GM21390 (cell line): ENCODE measurements at regions not wholly inside any gene's neighbourhood (a gene's known extent, or its start where the extent isn't known, plus 50 kb on each side); places are given as distances from the start of the nearest gene placed in this dataset.
"Not testable (repeated sequence)": the region's sequence is repeated elsewhere in the genome, so short reads cannot be mapped to it uniquely, and the experiment has no call there.

ENCODE experiments used
- ATAC-seq: cut with Tn5 transposase; IDR thresholded peaks from one replicate; pipeline ENCODE4 v1.9.1; 2021; ENCODE audit not compliant: unreplicated experiment

DNA sequence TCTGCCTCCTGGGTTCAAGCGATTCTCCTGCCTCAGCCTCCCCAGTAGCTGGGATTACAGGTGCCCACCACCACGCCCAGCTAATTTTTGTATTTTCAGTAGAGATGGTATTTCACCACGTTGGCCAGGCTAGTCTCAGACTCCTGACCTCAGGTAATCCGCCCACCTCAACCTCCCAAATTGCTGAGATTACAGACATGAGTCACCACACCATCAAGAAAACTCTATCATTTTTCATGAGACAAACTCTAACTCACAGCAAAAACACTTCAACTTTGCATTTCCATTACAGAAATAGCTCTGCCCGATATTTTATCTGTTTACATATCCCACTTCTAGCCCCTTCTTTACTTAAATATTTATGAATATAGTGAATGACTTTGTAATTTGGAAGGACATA is 561.1 kb downstream of the TMX3 start:
- not testable (repeated sequence) for ATAC-seq

DNA sequence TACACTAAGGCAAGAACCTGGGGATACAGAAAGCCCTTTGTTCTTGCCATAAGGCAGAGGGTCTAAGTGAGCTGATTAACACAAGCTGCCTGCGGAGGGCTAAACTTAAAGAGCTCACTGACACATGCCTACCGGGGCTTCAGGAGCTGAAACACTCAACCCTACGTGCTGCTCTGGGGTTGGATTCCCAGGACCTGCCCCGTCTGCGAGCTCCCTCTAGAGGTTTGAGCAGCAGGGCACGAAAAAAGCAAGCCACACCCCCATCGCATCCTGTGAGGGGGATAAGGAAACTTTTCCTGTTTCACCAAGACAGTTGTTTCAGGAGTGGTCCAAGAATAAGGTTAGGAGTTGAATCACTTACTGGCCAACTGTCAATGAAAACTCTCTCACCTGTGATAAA is 562.1 kb downstream of the TMX3 start:
- ATAC-seq, result no peak

DNA sequence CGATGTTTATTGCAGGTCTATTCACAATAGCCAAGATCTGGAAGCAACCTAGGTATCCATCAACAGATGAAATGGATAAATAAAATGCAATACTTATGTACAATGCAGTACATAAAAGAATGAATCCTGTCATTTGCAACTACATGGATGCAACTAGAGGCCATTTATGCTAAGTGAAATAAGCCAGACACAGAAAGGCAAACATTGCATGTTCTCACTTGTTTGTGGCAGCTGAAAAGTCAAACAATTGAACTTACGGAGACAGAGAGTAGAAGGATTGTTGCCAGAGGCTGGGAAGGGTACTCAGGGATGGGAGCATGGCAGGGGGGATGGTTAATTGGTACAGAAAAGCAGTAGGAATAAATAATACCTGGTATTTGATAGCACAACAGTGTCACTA is 563.9 kb downstream of the TMX3 start:
- ATAC-seq, result no peak

DNA sequence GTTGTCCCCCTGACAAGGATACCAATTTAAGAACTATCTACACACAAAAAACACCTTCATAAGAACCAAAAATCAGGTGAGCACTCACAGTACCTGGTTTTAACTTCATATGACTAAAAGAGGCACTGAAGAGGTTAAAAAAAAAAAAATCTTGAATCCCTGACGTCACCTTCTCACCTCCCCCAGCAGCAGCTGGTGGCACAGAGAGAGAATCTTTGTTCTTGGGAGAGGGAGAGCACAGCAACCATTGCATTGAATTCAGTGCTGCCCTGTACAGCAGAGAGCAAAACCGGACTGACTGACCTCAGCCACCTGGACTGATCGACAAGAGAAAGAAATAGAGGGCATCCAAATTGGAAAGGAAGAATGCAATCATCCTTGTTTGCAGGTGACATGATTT is 566.0 kb downstream of the TMX3 start:
- no peak for ATAC-seq

DNA sequence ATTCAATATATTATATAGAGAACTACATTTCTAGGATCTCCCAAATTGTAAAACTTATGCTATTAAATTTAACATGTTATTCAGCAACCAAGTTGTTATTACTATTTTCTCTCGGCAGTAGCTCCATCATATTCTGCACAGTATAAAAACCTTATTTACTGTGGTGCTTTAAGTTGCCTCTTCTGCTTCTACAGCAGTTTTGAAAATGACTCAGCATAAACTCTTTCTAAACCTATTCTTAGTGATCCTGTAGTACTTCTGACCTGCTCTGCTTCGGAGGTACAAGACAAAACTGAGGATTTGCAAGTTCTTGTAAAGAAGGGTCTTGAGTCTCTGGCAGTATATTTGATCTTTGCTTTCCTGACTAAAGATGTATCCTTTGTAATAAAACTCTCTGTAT is 567.2 kb downstream of the TMX3 start:
- no peak for ATAC-seq

DNA sequence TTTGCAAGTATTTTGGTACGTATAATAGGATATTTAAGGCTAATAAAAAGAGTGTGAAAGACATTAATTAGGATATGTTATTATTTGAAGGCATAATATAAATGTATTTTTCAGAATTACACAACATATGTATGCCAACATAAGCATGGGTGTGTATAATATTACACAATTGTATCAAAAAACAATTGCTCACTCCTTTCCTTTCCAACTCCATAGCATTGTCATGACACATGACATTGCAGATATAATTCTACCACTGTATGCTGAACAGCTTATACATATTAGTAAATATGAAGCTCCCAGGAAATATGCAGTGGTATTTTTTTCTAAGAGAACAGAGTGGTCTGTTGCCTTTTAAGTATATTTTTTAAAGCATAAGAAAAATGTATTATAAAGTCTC is 593.1 kb downstream of the TMX3 start:
- ATAC-seq, result no peak

DNA sequence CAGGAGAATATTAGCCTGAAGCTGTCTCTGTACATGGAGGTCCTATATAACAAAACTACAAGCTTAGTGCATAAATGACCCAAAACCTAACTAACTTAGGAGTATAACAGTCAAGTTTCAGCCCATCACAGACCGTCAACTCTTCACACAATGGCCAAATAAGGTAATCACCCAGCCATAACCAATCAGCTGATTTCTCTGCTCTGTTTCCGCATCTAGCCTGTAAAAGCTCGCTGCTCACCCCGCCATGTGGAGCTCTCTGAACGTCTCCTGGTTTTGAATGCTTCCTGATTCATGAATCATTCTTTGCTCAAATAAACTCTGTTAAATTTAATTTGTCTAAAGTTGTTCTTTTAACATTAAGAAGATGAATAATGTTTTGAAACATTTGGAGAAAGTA is 593.6 kb downstream of the TMX3 start:
- no peak for ATAC-seq

DNA sequence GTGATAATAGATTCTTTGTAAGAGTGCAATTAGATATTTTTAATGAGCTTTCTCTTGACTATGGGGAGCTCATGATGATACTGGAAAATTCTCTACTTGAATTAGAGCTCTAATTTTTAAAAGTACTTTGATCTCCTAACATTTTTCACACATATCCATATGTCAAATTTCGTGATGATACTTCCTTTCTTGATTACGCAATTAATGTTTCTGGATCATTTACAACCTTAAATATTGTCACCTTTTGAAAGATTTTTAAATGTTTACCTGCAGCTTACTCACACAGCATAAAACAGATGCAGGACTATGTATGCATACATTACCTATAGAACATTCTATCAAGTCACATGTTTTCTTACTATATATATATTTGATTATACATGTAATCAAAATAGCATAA is 598.5 kb upstream of the DSEL start:
- no peak for ATAC-seq

DNA sequence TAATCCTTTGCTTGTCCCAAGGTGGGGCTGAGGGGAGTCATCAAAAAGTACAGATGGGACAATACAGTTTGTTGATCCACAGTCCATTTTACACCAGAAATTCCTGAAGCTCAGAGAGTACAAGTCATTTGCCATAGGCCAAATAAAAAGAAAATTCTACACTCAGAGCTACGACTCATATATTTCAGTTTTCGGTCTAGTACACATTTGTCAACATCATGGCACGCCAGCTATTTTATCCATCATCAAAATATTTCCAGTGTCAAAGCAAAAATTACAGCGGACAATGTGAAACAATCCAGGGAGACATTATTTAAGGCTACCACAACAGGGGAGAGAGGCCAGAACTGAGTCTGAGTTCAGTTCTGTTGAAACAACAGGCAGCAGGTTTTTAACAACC is 587.5 kb upstream of the DSEL start:
- no peak for ATAC-seq

DNA sequence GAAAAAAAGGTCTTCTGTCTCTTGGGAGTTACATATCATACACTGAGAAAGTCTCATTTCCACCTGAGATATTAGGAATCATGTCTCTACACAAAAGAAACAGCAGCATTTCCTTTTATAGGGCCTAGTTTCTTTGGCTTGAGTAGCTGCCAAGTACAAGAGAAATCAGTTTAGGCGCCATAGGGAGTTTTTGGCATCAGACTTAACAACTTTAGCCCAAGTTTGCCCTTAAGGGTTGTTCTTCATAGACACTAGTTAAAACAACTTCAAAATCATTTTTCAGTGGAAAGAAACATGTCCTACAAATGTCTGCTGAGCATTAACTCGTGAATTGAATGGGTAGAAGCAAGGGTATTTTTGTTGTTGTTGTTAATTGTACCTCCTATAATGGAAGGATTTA is 587.0 kb upstream of the DSEL start:
- ATAC-seq, result no peak

DNA sequence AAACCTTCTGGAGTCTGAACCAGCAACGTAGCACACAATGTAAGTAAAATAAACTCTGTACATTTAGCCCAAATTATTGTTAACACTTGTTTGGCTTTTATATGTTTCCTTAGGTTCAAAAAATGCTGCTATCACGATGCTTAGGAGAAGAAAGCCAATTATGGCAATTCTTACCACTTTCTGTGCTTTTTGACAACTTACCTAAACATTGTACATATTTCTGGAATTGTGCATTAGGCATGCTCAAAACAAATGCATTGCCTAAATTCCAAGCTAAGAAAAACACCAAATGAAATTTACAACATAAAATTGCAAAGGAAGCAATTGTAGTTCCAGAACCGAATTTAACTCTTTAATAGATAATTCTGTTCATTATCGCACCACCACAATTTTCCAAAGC is 585.6 kb upstream of the DSEL start:
- ATAC-seq, result no peak

DNA sequence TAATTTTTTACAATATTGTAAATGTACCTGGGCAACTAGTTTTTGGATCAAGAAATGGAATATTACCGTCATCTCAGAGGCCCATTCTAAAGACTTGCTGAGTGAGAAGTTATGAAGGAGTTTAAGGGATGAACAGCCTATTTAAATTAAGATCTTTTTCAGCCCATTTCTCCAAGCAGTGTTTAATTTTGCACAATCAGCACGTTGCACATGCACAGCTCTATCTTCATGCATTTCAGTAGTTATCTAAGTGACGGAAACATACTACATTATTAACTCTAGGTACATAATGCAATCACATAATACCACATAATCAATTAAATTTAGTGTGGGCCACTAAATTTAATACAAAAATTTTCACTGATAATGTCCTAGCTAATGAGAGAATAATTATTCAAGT is 582.1 kb upstream of the DSEL start:
- no peak for ATAC-seq

DNA sequence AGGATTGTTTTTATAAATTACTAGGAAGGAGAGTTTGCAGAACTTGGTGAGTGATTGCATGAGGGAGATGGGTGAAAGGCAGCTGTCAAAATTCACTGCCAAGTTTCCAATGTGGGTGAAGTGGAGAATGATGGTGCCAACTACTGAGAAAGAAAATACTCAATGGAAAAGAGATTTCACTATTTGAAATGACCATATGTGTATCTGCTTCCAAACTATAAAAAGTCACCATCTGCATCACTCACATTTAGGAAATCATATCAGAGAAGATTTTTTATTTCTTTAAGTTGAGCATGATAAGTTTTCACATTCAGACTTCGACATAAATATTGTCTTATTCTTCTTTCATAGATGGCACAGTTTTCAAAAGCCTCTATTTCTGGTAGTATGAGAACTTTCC is 570.0 kb upstream of the DSEL start:
- ATAC-seq, result no peak

DNA sequence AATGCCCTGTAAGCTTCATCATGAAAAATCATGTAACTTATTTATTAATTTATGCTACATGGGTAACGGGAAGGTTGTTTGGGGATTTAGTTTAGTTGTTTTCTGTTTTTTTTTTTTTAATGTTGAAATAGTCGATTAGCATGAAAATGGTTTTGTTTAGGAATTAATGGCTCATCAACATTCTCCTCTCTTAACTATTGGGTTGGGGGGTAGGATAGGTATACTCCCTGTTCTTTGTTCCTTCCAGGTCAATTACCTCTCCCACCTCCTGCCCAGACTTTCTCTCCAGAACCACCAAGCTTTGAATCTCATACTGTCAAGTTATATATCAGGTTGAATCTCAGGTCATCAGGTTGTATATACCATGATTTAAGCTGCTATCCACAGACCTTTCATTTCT is 568.7 kb upstream of the DSEL start:
- ATAC-seq, result no peak

DNA sequence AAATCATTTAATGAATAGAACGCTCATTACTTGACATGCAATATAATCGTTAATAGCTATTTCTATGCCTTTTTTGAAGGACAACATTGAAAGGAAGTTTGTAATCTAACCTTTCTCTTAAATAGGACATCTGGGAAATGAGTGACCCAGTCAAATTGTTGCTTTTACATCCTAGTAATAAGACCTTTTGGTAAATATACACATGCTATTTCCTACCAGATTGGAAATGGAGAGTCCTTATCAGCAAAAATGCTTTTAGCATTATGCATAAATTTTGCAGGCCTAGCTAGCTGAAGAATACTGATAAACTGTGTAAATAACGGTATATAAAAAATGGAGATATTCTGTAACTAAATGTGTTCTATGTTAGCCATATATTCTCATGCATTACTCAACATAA is 567.3 kb upstream of the DSEL start:
- no peak for ATAC-seq

DNA sequence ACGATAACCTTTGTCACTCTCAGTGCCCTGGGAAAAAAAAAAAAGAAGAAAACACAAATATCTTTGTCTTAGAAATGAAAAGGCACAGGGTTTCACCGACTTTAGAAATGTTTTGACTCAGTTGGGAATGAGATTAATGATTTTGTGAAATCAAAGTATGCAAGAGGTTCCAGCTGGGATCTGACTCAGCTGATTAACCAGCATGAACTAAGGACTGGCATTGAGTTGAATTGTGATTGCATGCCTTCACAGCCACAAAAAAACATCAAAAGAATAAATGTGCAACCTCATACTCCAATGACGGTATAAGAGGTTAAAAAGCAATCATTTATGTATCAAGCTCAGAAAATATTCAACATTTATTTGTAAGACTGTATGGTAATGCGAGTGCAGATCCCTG is 566.6 kb upstream of the DSEL start:
- ATAC-seq, result no peak

DNA sequence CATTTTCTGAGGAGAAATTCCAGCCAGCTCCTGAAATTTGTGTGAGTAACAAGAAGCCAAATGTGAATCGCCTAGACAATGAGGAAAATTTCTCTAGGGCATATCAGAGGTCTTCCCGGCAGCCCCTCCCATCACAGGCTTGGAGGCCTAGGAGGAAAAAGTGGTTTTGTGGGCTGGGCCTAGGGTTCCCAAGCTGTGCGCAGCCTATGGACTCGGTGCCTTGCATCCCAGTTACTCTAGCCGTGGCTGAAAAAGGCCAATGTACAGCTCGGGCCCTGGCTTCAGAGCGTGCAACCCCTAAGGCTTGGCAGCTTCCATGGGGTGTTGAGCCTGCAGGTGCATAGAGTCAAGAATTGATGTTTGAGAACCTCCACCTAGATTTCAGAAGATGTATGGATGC is 556.2 kb upstream of the DSEL start:
- ATAC-seq, result no peak

DNA sequence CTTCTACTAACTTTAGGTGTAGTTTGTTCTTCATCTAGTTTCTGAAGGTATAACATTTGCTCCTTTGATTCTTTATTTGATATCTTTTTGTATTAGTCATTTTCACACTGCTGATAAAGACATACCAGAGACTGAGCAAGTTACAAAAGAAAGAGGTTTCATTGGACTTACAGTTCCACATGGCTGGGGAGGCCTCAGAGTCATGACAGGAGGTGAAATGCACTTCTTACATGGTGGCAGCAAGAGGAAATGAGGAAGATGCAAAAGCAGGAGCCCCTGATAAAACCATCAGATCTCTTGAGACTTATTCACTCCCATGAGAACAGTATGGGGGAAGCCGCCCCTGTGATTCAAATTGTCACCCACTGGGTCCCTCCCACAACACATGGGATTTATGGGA is 544.4 kb upstream of the DSEL start:
- ATAC-seq, result no peak

DNA sequence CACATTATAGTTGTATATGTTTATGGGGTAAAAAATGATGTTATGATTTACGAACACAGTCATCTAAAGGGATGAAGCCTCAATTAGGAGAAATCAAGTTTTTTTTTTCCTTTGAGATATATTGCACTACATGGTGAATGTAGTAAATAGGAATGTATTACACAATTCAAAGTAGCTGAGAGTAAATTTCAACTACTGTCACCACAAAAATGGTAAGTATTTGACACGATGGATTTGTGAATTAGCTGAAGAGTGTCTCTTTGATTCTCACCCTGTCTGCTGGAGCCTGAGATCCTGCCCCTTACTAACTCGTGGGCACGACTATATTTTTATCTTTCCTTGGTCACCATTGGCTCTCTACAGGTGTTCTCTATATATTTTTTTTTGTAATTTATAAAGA is 540.4 kb upstream of the DSEL start:
- ATAC-seq, result no peak

DNA sequence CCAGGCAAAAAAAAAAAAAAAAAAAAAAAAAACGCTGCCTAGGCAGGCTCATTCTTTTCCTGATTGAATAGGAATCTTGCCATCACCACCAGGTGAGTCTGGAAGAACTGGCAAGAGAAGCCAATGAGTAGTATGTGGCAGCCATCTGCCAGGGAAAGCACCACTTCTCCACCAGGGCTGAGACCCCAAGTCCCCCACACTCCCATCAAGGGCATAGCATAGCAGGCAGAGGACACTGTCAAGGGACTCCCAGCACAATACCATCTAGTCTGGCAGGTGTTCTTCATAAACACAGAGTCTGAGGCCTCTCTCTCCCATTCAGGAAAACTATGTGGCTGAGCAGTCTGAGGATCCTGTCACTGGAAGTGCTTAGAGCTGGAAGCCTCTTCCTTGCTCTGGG is 538.1 kb upstream of the DSEL start:
- no peak for ATAC-seq

DNA sequence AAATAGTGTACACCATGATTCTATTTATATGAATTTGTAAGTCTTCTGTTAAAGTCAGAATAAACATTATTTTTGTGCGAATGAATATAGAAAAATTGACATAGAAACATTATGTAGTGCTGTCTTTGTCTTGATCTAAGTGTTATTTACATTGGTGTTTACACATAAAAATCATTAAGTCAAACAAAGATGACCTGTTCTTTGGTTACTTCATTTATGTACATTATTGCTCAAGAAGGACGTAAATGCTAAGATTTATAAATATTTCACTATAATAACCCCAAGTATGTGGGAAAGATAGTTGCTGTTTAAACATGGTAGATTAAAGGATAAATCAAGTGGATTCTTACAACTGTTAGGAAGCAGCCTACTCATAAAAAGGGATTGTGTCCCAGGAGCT is 536.8 kb upstream of the DSEL start:
- ATAC-seq, result no peak

DNA sequence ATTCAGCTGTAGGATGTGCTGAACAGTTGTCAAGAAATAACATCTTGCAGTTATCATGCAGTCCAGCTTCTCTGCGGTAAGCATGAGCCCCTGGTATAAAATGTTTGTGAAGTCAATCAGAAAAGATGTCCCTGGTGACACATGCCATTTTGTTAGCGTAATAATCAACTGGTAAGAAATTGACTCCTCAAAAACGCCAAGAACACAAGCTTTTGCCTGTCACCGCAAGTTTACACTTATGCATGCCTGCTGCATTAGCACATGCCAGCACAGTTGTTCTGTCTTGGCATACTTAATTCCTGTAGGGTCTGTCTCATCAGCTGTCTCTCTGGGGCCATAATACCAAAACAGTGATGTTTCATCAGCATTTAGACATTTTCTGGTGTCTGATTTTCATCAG is 524.8 kb upstream of the DSEL start:
- ATAC-seq, result no peak

DNA sequence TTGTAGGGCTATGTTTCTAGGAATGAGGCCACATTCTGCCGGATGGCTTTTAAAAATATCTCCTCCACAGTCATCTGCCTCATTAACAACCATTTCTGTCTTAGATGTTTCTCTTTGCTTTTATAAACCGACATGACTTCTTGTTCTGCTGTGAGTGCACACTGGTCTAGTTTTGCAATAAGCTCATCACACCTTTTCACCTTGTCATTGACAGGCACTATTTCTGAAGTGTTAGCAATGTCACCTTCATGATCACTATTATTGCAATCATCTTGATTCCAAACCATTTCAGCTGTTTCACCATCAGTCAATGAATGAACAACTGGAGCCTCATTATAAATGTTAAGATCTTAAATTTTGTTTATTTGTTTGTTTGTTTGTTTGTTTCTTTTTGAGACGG is 523.7 kb upstream of the DSEL start:
- ATAC-seq, result no peak

DNA sequence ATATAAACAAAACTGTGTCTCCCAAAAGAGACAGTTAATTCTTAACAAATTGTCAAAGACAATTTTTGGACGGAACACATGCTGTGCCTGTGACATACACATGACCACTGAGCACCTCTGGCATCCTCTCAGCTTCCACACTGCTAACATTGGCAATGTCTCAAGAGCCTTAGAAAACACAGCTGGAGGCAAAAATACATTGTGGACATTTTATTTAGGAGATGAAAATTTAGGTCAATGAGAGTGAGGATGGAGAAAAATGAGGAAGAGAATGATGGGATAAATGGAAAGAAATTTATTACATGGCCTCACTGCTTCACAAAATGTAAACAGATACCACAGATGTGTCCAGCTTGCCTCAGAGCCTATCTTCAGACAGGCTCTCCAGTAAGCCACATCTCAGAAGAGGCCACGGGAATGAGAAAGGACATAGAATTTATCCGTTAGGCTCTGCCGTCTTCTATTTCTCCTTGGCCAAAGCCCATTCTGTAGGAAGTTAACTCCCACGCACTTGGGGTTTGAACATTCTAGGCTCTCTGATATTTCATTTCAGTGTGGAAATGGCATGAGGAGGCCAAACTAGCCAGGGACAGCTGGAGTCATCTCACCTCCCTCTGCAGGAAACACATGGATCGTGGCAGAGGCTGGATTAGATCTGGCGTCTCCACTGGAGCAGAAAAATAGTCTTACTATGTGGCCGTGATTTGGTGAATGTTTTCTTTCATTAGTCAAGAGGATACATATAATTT is 519.4 kb upstream of the DSEL start:
- no peak for ATAC-seq
